ENCODE measurements at regions not wholly inside any gene's neighbourhood (a gene's known extent, or its start where the extent isn't known, plus 50 kb on each side); places are given as distances from the start of the nearest gene placed in this dataset.
A peak's percentile ranks its signal among the peaks of the same experiment; 100 is the strongest.

DNA sequence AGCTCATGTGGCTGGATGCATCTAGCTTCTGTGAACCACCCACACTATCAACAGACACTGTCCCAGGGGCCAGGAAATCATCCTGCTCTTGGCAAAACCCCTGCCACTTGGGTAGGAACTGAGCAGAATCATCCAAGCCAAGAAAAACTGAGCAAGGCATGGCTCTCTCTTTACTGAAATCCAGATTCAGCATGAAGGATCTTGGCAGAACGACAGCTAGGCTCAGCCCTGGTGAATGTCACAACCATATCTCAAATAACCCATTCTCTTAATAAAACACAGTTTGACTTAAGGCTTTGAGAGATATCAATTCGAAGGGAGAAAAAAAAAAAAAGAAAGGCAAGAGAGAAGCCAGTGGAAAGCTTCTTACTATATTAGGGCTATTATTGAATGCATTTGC is 72.2 kb downstream of the MAF start (continued):
- TF ChIP-seq, protein P1, sequence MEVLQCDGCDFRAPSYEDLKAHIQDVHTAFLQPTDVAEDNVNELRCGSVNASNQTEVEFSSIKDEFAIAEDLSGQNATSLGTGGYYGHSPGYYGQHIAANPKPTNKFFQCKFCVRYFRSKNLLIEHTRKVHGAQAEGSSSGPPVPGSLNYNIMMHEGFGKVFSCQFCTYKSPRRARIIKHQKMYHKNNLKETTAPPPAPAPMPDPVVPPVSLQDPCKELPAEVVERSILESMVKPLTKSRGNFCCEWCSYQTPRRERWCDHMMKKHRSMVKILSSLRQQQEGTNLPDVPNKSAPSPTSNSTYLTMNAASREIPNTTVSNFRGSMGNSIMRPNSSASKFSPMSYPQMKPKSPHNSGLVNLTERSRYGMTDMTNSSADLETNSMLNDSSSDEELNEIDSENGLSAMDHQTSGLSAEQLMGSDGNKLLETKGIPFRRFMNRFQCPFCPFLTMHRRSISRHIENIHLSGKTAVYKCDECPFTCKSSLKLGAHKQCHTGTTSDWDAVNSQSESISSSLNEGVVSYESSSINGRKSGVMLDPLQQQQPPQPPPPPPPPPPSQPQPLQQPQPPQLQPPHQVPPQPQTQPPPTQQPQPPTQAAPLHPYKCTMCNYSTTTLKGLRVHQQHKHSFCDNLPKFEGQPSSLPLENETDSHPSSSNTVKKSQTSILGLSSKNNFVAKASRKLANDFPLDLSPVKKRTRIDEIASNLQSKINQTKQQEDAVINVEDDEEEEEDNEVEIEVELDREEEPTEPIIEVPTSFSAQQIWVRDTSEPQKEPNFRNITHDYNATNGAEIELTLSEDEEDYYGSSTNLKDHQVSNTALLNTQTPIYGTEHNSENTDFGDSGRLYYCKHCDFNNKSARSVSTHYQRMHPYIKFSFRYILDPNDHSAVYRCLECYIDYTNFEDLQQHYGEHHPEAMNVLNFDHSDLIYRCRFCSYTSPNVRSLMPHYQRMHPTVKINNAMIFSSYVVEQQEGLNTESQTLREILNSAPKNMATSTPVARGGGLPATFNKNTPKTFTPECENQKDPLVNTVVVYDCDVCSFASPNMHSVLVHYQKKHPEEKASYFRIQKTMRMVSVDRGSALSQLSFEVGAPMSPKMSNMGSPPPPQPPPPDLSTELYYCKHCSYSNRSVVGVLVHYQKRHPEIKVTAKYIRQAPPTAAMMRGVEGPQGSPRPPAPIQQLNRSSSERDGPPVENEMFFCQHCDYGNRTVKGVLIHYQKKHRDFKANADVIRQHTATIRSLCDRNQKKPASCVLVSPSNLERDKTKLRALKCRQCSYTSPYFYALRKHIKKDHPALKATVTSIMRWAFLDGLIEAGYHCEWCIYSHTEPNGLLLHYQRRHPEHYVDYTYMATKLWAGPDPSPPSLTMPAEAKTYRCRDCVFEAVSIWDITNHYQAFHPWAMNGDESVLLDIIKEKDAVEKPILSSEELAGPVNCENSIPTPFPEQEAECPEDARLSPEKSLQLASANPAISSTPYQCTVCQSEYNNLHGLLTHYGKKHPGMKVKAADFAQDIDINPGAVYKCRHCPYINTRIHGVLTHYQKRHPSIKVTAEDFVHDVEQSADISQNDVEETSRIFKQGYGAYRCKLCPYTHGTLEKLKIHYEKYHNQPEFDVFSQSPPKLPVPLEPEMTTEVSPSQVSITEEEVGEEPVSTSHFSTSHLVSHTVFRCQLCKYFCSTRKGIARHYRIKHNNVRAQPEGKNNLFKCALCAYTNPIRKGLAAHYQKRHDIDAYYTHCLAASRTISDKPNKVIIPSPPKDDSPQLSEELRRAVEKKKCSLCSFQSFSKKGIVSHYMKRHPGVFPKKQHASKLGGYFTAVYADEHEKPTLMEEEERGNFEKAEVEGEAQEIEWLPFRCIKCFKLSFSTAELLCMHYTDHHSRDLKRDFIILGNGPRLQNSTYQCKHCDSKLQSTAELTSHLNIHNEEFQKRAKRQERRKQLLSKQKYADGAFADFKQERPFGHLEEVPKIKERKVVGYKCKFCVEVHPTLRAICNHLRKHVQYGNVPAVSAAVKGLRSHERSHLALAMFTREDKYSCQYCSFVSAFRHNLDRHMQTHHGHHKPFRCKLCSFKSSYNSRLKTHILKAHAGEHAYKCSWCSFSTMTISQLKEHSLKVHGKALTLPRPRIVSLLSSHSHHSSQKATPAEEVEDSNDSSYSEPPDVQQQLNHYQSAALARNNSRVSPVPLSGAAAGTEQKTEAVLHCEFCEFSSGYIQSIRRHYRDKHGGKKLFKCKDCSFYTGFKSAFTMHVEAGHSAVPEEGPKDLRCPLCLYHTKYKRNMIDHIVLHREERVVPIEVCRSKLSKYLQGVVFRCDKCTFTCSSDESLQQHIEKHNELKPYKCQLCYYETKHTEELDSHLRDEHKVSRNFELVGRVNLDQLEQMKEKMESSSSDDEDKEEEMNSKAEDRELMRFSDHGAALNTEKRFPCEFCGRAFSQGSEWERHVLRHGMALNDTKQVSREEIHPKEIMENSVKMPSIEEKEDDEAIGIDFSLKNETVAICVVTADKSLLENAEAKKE (CRISPR knock-in tag; IDR thresholded peaks at IDR 0.05) = no peak
- no peak for TF ChIP-seq NANOG (IDR thresholded peaks at IDR 0.05; ENCODE audit: borderline replicate concordance)
- no peak for TF ChIP-seq CREB1 (CRISPR knock-in tag; IDR thresholded peaks at IDR 0.05; ENCODE audit: low read depth)
- TF ChIP-seq POLR2AphosphoS5 (IDR thresholded peaks at IDR 0.05; ENCODE audit: low read depth) = no peak
- TF ChIP-seq, protein P2, sequence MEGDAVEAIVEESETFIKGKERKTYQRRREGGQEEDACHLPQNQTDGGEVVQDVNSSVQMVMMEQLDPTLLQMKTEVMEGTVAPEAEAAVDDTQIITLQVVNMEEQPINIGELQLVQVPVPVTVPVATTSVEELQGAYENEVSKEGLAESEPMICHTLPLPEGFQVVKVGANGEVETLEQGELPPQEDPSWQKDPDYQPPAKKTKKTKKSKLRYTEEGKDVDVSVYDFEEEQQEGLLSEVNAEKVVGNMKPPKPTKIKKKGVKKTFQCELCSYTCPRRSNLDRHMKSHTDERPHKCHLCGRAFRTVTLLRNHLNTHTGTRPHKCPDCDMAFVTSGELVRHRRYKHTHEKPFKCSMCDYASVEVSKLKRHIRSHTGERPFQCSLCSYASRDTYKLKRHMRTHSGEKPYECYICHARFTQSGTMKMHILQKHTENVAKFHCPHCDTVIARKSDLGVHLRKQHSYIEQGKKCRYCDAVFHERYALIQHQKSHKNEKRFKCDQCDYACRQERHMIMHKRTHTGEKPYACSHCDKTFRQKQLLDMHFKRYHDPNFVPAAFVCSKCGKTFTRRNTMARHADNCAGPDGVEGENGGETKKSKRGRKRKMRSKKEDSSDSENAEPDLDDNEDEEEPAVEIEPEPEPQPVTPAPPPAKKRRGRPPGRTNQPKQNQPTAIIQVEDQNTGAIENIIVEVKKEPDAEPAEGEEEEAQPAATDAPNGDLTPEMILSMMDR (conservative IDR thresholded peaks at IDR 0.05; ENCODE audit: low read depth in 2 of 2) = no peak

DNA sequence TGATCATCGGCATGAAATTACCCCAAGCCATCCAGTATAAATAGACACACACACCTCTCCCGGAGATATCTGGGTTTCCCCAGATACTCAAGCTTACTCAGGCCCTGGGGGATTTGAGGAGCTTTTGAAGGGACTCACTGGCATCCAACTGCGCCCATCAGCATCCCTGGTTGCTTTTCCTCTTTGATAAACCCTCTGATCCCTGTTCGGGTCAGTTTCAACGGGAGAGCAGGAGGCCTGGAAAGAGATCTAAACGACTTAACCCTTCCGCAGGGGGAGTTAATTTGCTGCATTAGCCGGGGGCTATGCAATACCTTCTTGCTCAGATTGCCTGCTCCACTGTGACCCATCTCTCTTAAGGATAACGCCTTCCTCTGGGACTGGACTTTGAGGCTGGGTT is 76.6 kb downstream of the MAF start:
- ATAC-seq (no peak), DNase-seq (ENCODE audit: low spot score) (no peak)
- H3K36me3 ChIP-seq (ENCODE audit: insufficient read depth) = no peaks in the 10 kb centered on the region
- H3K9me3 Mint-ChIP-seq = no peaks in the 10 kb centered on the region
- no peaks in the 10 kb centered on the region for H3K79me2 ChIP-seq (replicated peaks; ENCODE audit: insufficient read depth)
- no peak overlapping the region for H3K4me2 ChIP-seq
- H3K4me3 Mint-ChIP-seq = no peak overlapping the region
- H2AFZ ChIP-seq = peak overlapping the region; percentile 91
- peaks cover 8% of the 10 kb centered on the region for H3K4me1 Mint-ChIP-seq
- H3K9me2 ChIP-seq (ENCODE audit: insufficient read depth) = peaks cover 10% of the 10 kb centered on the region; the same call in 1 of the 2 replicates
- H3K27me3 Mint-ChIP-seq (ENCODE audit: insufficient read depth, low read depth, poor library complexity) = peaks cover 11% of the 10 kb centered on the region
- no peak overlapping the region for H3K27ac Mint-ChIP-seq
- H3K27ac ChIP-seq (ENCODE audit: low read depth) = no peak overlapping the region
- H3K27me3 ChIP-seq (ENCODE audit: insufficient read depth) = no peaks in the 10 kb centered on the region
- peaks cover 4% of the 10 kb centered on the region; the same call in 1 of the 2 replicates for H3K4me1 ChIP-seq (ENCODE audit: insufficient read depth)
- no peaks in the 10 kb centered on the region for H3K36me3 Mint-ChIP-seq (ENCODE audit: low read depth)
- no peak overlapping the region for H3K4me3 ChIP-seq
- H3F3A ChIP-seq (replicated peaks; ENCODE audit: low read depth) = no peaks in the 10 kb centered on the region
- no peaks in the 10 kb centered on the region for H4K20me1 ChIP-seq (replicated peaks; ENCODE audit: insufficient read depth)
- no peak for TF ChIP-seq ZNF331 (CRISPR knock-in tag; IDR thresholded peaks at IDR 0.05; ENCODE audit: low read depth)
- TF ChIP-seq, protein P1 (CRISPR knock-in tag; IDR thresholded peaks at IDR 0.05) = no peak
